ENCODE measurements at regions not wholly inside any gene's neighbourhood (a gene's known extent, or its start where the extent isn't known, plus 50 kb on each side); places are given as distances from the start of the nearest gene placed in this dataset.
A peak's percentile ranks its signal among the peaks of the same experiment; 100 is the strongest.
"Not testable (repeated sequence)": the region's sequence is repeated elsewhere in the genome, so short reads cannot be mapped to it uniquely, and the experiment has no call there.

- in situ Hi-C loops (cut with MboI; ENCODE audit: low sequenced_read_pairs); H3K9me3 ChIP-seq: not testable (repeated sequence)
Observed at GRCh38 chr14:106648874-106649273, 1122.5 kb downstream of the TMEM121 start.

GRCh38 chr14:106651016-106651415 is 1124.6 kb downstream of the TMEM121 start:
- Histone ChIP-seq H3K4me3 (no peak overlapping the region), H3K4me1 (no peaks in the 10 kb centered on the region), H3K9me3 (no peaks in the 10 kb centered on the region), H3K36me3 (replicated peaks) (no peaks in the 10 kb centered on the region), H3K27me3 (ENCODE audit: low read depth) (no peaks in the 10 kb centered on the region)
- in situ Hi-C loops (cut with MboI; ENCODE audit: low sequenced_read_pairs): no loop called here
- DNase-seq (ENCODE audit: low spot score in 2 of 2): no peak

More at GRCh38 chr14:106648874-106649273, 1122.5 kb downstream of the TMEM121 start:
- DNase-seq (ENCODE audit: low spot score in 2 of 2); H3K27me3 ChIP-seq (ENCODE audit: low read depth); H3K4me3 ChIP-seq; H3K4me1 ChIP-seq; H3K36me3 ChIP-seq (replicated peaks): not testable (repeated sequence)

- Histone ChIP-seq H3K9me3 (no peaks in the 10 kb centered on the region), H3K36me3 (replicated peaks) (no peaks in the 10 kb centered on the region), H3K27me3 (ENCODE audit: low read depth) (no peaks in the 10 kb centered on the region), H3K4me3 (no peak overlapping the region), H3K4me1 (no peaks in the 10 kb centered on the region)
- in situ Hi-C loops (cut with MboI; ENCODE audit: low sequenced_read_pairs): no loop called here
- no peak for DNase-seq (ENCODE audit: low spot score in 2 of 2)
Observed at GRCh38 chr14:106652494-106652893, 1126.1 kb downstream of the TMEM121 start.

GRCh38 chr14:106657460-106657859 is 1131.1 kb downstream of the TMEM121 start:
- no peak for DNase-seq (ENCODE audit: low spot score in 2 of 2)
- Histone ChIP-seq H3K27me3 (ENCODE audit: low read depth) (no peaks in the 10 kb centered on the region), H3K4me3 (no peak overlapping the region), H3K9me3 (0 out of 2 replicates have a peak, but pooled peaks cover 2% of the 10 kb centered on the region), H3K36me3 (replicated peaks) (no peaks in the 10 kb centered on the region), H3K4me1 (no peaks in the 10 kb centered on the region)
- in situ Hi-C loops (cut with MboI; ENCODE audit: low sequenced_read_pairs): no loop called here

- H3K4me3 ChIP-seq; DNase-seq (ENCODE audit: low spot score in 2 of 2); in situ Hi-C loops (cut with MboI; ENCODE audit: low sequenced_read_pairs); H3K4me1 ChIP-seq; H3K27me3 ChIP-seq (ENCODE audit: low read depth); H3K36me3 ChIP-seq (replicated peaks); H3K9me3 ChIP-seq: not testable (repeated sequence)
Observed at GRCh38 chr14:106658066-106658860, 1131.9 kb downstream of the TMEM121 start.

GRCh38 chr14:106661561-106661960 is 1135.2 kb downstream of the TMEM121 start:
- H3K9me3 ChIP-seq; in situ Hi-C loops (cut with MboI; ENCODE audit: low sequenced_read_pairs); H3K4me1 ChIP-seq: not testable (repeated sequence)

GRCh38 chr14:106662936-106663550 is 1136.7 kb downstream of the TMEM121 start:
- no peak overlapping the region for H3K4me3 ChIP-seq
- H3K4me1 ChIP-seq: no peaks in the 10 kb centered on the region
- no peaks in the 10 kb centered on the region for H3K27me3 ChIP-seq (ENCODE audit: low read depth)
- no peak for DNase-seq (ENCODE audit: low spot score in 2 of 2)
- in situ Hi-C loops (cut with MboI; ENCODE audit: low sequenced_read_pairs): no loop called here
- H3K36me3 ChIP-seq (replicated peaks): no peaks in the 10 kb centered on the region
- H3K9me3 ChIP-seq: 0 out of 2 replicates have a peak, but pooled peaks cover 2% of the 10 kb centered on the region

More at GRCh38 chr14:106661561-106661960, 1135.2 kb downstream of the TMEM121 start:
- not testable (repeated sequence) for H3K36me3 ChIP-seq (replicated peaks); DNase-seq (ENCODE audit: low spot score in 2 of 2); H3K27me3 ChIP-seq (ENCODE audit: low read depth); H3K4me3 ChIP-seq

GRCh38 chr14:106663805-106664410 is 1137.5 kb downstream of the TMEM121 start:
- H3K27me3 ChIP-seq (ENCODE audit: low read depth); in situ Hi-C loops (cut with MboI; ENCODE audit: low sequenced_read_pairs); H3K36me3 ChIP-seq (replicated peaks); H3K9me3 ChIP-seq; H3K4me3 ChIP-seq; H3K4me1 ChIP-seq: not testable (repeated sequence)
- DNase-seq (ENCODE audit: low spot score in 2 of 2): peak in 1 of 2 experiments; percentile 28

- in situ Hi-C loops (cut with MboI; ENCODE audit: low sequenced_read_pairs): no loop called here
- 0 out of 2 replicates have a peak, but pooled peaks cover 2% of the 10 kb centered on the region for H3K9me3 ChIP-seq
Observed at GRCh38 chr14:106665814-106666213, 1139.4 kb downstream of the TMEM121 start.

GRCh38 chr14:106666341-106666740 is 1140.0 kb downstream of the TMEM121 start:
- no peaks in the 10 kb centered on the region for H3K4me1 ChIP-seq
- DNase-seq (ENCODE audit: low spot score in 2 of 2): no peak

More at GRCh38 chr14:106665814-106666213, 1139.4 kb downstream of the TMEM121 start:
- H3K4me3 ChIP-seq: no peak overlapping the region
- no peaks in the 10 kb centered on the region for H3K27me3 ChIP-seq (ENCODE audit: low read depth)
- DNase-seq (ENCODE audit: low spot score in 2 of 2): no peak
- H3K36me3 ChIP-seq (replicated peaks): no peaks in the 10 kb centered on the region
- H3K4me1 ChIP-seq: no peaks in the 10 kb centered on the region

GRCh38 chr14:106670011-106670410 is 1143.6 kb downstream of the TMEM121 start:
- Histone ChIP-seq H3K4me1 (no peaks in the 10 kb centered on the region), H3K36me3 (replicated peaks) (no peaks in the 10 kb centered on the region), H3K4me3 (no peak overlapping the region), H3K9me3 (no peaks in the 10 kb centered on the region), H3K27me3 (ENCODE audit: low read depth) (no peaks in the 10 kb centered on the region)
- in situ Hi-C loops (cut with MboI; ENCODE audit: low sequenced_read_pairs): no loop called here
- no peak for DNase-seq (ENCODE audit: low spot score in 2 of 2)

More at GRCh38 chr14:106666341-106666740, 1140.0 kb downstream of the TMEM121 start:
- in situ Hi-C loops (cut with MboI; ENCODE audit: low sequenced_read_pairs): no loop called here
- Histone ChIP-seq H3K27me3 (ENCODE audit: low read depth) (no peaks in the 10 kb centered on the region), H3K4me3 (no peak overlapping the region), H3K36me3 (replicated peaks) (no peaks in the 10 kb centered on the region), H3K9me3 (no peaks in the 10 kb centered on the region)

- in situ Hi-C loops (cut with MboI; ENCODE audit: low sequenced_read_pairs); H3K27me3 ChIP-seq (ENCODE audit: low read depth); H3K9me3 ChIP-seq; H3K4me1 ChIP-seq; H3K4me3 ChIP-seq; DNase-seq (ENCODE audit: low spot score in 2 of 2); H3K36me3 ChIP-seq (replicated peaks): not testable (repeated sequence)
Observed at GRCh38 chr14:106674093-106674492, 1147.7 kb downstream of the TMEM121 start.

GRCh38 chr14:106674509-106675125 is 1148.2 kb downstream of the TMEM121 start:
- H3K9me3 ChIP-seq; H3K27me3 ChIP-seq (ENCODE audit: low read depth); H3K4me1 ChIP-seq; DNase-seq (ENCODE audit: low spot score in 2 of 2); H3K4me3 ChIP-seq; H3K36me3 ChIP-seq (replicated peaks): not testable (repeated sequence)
- in situ Hi-C loops (cut with MboI; ENCODE audit: low sequenced_read_pairs): loop anchor here (5.0 kb wide), 1 partner anchor 77 kb away; no protein-coding TSS in a partner anchor

All from HAP-1 (cell line).